K562 (cell line): ENCODE measurements at regions not wholly inside any gene's neighbourhood (a gene's known extent, or its start where the extent isn't known, plus 50 kb on each side); places are given as distances from the start of the nearest gene placed in this dataset.

Experiments
- ATAC-seq: fragments of 200-7000 bp; cut with Tn5 transposase; 3 replicates; pipeline ENCODE4 v1.9.1; 2020; ENCODE audit warnings: moderate library complexity
- BruUV-seq: library from RNA; stranded (reverse); fragments of 400-500 nt; replicated peaks from 2 replicates; lab custom pipeline; 2021; lab: Mats Ljungman, UMichigan
- CTCF ChIA-PET: fragments of 300-600 bp; formaldehyde crosslinking; extraction: SDS; loops from one replicate; lab custom pipeline; 2021; ENCODE audit warnings: low intra/inter-chr PET ratio; lab: Yijun Ruan, JAX
- POLR2A ChIA-PET: fragments of 300-600, 350-650 bp; sonication (Branson Sonifier 250); formaldehyde crosslinking; extraction: SDS; loops from one replicate; lab custom pipeline; 2021; ENCODE audit warnings: antibody characterized with exemption, inconsistent platforms; lab: Yijun Ruan, JAX
- DNase-seq, 4 experiments: peaks; one replicate each; pipeline versions ENCODE4 v3.0.0 to v3.0.0-alpha.2; 2011 to 2018; ENCODE audit warnings: low spot score in 3 of 4, mixed read lengths in 3 of 4; ENCODE audit errors: extremely low read depth in 1 of 4
- FAIRE-seq: peaks from 2 replicates; lab custom pipeline; 2011; peaks lifted over from hg19 to GRCh38; lab: Jason Lieb, UNC
- H2AFZ ChIP-seq: 2 replicates; pipeline ENCODE4 v1.6.0; 2011; ENCODE audit warnings: low read depth, low read length, control low read depth, inconsistent platforms
- H3K27ac ChIP-seq: fragments of 200-600 bp; 3 replicates; pipeline ENCODE4 v1.8.0; 2011; ENCODE audit warnings: low read depth, mild to moderate bottlenecking, control low read depth, inconsistent platforms, low read length, moderate library complexity, mixed read lengths; ENCODE audit errors: extremely low read depth
- H3K27me3 ChIP-seq, 2 experiments: fragments of 300-600 bp in 1 of 2; 2 replicates in 1 of 2; 3 replicates in 1 of 2; pipeline versions ENCODE4 v1.6.0 to v1.8.0; 2011; ENCODE audit warnings: inconsistent platforms in 2 of 2, low read length in 2 of 2, mild to moderate bottlenecking in 1 of 2, mixed read lengths in 1 of 2, moderate library complexity in 1 of 2; ENCODE audit not compliant: control insufficient read depth in 2 of 2, insufficient read depth in 2 of 2
- H3K36me3 ChIP-seq: fragments of 300-600 bp; 3 replicates; pipeline ENCODE4 v1.8.0; 2011; ENCODE audit warnings: mild to moderate bottlenecking, low read length, inconsistent platforms; ENCODE audit not compliant: control insufficient read depth, insufficient read depth
- H3K4me1 ChIP-seq, 2 experiments: fragments of 200-600 bp in 1 of 2; replicated peaks in 1 of 2; 2 replicates in 1 of 2; 3 replicates in 1 of 2; pipeline versions ENCODE4 v1.5.1 to v1.8.0; 2011; ENCODE audit warnings: inconsistent platforms in 2 of 2, low read length in 2 of 2, mild to moderate bottlenecking in 1 of 2, mixed read lengths in 1 of 2, moderate library complexity in 1 of 2; ENCODE audit not compliant: control insufficient read depth in 2 of 2, insufficient read depth in 2 of 2
- H3K4me2 ChIP-seq: 2 replicates; pipeline ENCODE4 v1.6.1; 2011; ENCODE audit warnings: low read length, control low read depth, inconsistent platforms, mixed read lengths; ENCODE audit not compliant: insufficient read depth
- H3K4me3 ChIP-seq: fragments of 200-600 bp; sonication (generic), shearing (Covaris generic); 2 replicates; pipeline ENCODE4 v1.5.1; 2016; ENCODE audit warnings: control low read depth, inconsistent platforms
- H3K79me2 ChIP-seq: fragments of 200-600 bp; 3 replicates; pipeline ENCODE4 v1.8.0; 2011; ENCODE audit warnings: low read length, inconsistent platforms; ENCODE audit not compliant: control insufficient read depth, insufficient read depth
- H3K9ac ChIP-seq, 2 experiments: 2 replicates each; pipeline versions ENCODE4 v1.6.0 to v1.6.1; 2011; ENCODE audit warnings: low read depth in 2 of 2, low read length in 2 of 2, control low read depth in 1 of 2, inconsistent platforms in 1 of 2, mild to moderate bottlenecking in 1 of 2, mixed read lengths in 1 of 2; ENCODE audit not compliant: insufficient read depth in 1 of 2
- H3K9me1 ChIP-seq: one replicate; pipeline ENCODE4 v1.6.0; 2011; ENCODE audit warnings: inconsistent platforms, mild to moderate bottlenecking, low read length, moderate library complexity; ENCODE audit not compliant: control insufficient read depth, insufficient read depth
- H3K9me3 ChIP-seq: replicated peaks from 2 replicates; pipeline ENCODE4 v1.5.1; 2011; ENCODE audit warnings: low read depth, low read length, inconsistent platforms; ENCODE audit not compliant: control insufficient read depth, insufficient read depth
- H4K20me1 ChIP-seq: replicated peaks from 2 replicates; pipeline ENCODE4 v1.6.1; 2011; ENCODE audit warnings: low read length, inconsistent platforms, mixed read lengths; ENCODE audit not compliant: control insufficient read depth, insufficient read depth
- FOS ChIP-seq: IDR thresholded peaks from 3 replicates; pipeline ENCODE4 v1.6.1; 2011; ENCODE audit not compliant: insufficient read length; ENCODE audit errors: extremely low read depth
- HDAC1 ChIP-seq, 2 experiments: fragments of 450-650 bp; IDR thresholded peaks; 2 replicates each; pipeline ENCODE4 v1.6.1; 2016 to 2017; ENCODE audit warnings: inconsistent platforms in 1 of 2, mild to moderate bottlenecking in 1 of 2, moderate library complexity in 1 of 2
- HNRNPLL ChIP-seq: fragments of 200-400 bp; formaldehyde crosslinking; IDR thresholded peaks from 2 replicates; pipeline ENCODE4 v1.6.1; 2017; ENCODE audit warnings: low read length, low read depth, mild to moderate bottlenecking; ENCODE audit not compliant: poor library complexity, severe bottlenecking
- KHSRP ChIP-seq: fragments of 450-650 bp; IDR thresholded peaks from 2 replicates; pipeline ENCODE4 v1.6.1; 2017
- NR3C1 ChIP-seq: sonication (generic); formaldehyde crosslinking; IDR thresholded peaks from 2 replicates; pipeline ENCODE4 v1.8.1; 2022; ENCODE audit warnings: missing genetic modification reagents
- RB1 ChIP-seq: fragments of 450-650 bp; IDR thresholded peaks from 2 replicates; pipeline ENCODE4 v1.6.1; 2017; ENCODE audit warnings: low read depth, mild to moderate bottlenecking
- RHOXF2B ChIP-seq: fragments of 250-450 bp; sonication (Bioruptor Pico); conservative IDR thresholded peaks from 2 replicates; pipeline ENCODE4 v1.5.1; 2021
- ZFP30 ChIP-seq: fragments of 250-450 bp; sonication (Bioruptor Pico); IDR thresholded peaks from 2 replicates; pipeline ENCODE4 v1.8.0; 2022; ENCODE audit warnings: moderate library complexity, mild to moderate bottlenecking, inconsistent platforms, borderline replicate concordance
- ZNF121 ChIP-seq: sonication (generic); formaldehyde crosslinking; conservative IDR thresholded peaks from 2 replicates; pipeline ENCODE4 v1.8.0; 2022; ENCODE audit warnings: missing genetic modification reagents
- ZNF239 ChIP-seq: fragments of 250-450 bp; sonication (Bioruptor Pico); IDR thresholded peaks from 2 replicates; pipeline ENCODE4 v1.4.0; 2020; ENCODE audit warnings: mild to moderate bottlenecking
- ZNF24 ChIP-seq: fragments of 450-650 bp; IDR thresholded peaks from 2 replicates; pipeline ENCODE4 v1.6.1; 2016
- ZNF3 ChIP-seq: fragments of 250-450 bp; sonication (Bioruptor Pico); IDR thresholded peaks from 2 replicates; pipeline ENCODE4 v1.5.0; 2021; ENCODE audit warnings: mild to moderate bottlenecking, moderate library complexity
- ZNF354B ChIP-seq: fragments of 250-450 bp; sonication (Bioruptor Pico); IDR thresholded peaks from 2 replicates; pipeline ENCODE4 v1.4.0; 2020
- ZNF76 ChIP-seq: fragments of 250-450 bp; sonication (Bioruptor Pico); IDR thresholded peaks from 2 replicates; pipeline ENCODE4 v1.4.0; 2020; ENCODE audit warnings: mild to moderate bottlenecking, moderate library complexity, borderline replicate concordance
- WGBS: fragments of 100-300 bp; shearing (Covaris generic); methylation state at CpG from one replicate; pipeline ENCODE4 v1.1.6; 2016; ENCODE audit warnings: low coverage, mixed read lengths; ENCODE audit not compliant: insufficient coverage; ENCODE audit errors: missing lambda C conversion rate; 5-methylcytosine and 5-hydroxymethylcytosine counted together
- in situ Hi-C: fragments of 300-500 bp; cut with MboI; formaldehyde crosslinking; loops from 4 replicates; pipeline ENCODE4 v1.15.0; 2018; ENCODE audit warnings: inconsistent platforms, mixed read lengths
- intact Hi-C: fragments of 100-400 bp; cut with micrococcal nuclease; formaldehyde crosslinking; loops from 2 replicates; pipeline ENCODE4 v1.14.2; 2022
- TF ChIP-seq, protein P1 (sequence below): fragments of 200-400 bp; formaldehyde crosslinking; IDR thresholded peaks from 2 replicates; pipeline ENCODE4 v1.6.1; 2017; ENCODE audit warnings: mild to moderate bottlenecking, low read depth, low read length, moderate library complexity
- TF ChIP-seq, protein P2 (sequence below), 2 experiments: fragments of 450-650 bp in 1 of 2; IDR thresholded peaks; 2 replicates each; pipeline ENCODE4 v1.6.1; 2011 to 2017; ENCODE audit warnings: low read depth in 2 of 2, antibody characterized with exemption in 1 of 2, borderline replicate concordance in 1 of 2, low read length in 1 of 2, mild to moderate bottlenecking in 1 of 2, mixed read lengths in 1 of 2; ENCODE audit not compliant: control insufficient read depth in 1 of 2
- TF ChIP-seq, protein P3 (sequence below), 2 experiments: fragments of 200-800 bp in 1 of 2; sonication (Bioruptor generic) in 1 of 2; sonication (generic) in 1 of 2; formaldehyde crosslinking in 1 of 2; IDR thresholded peaks in 1 of 2; conservative IDR thresholded peaks in 1 of 2; 2 replicates each; pipeline versions ENCODE4 v1.5.0 to v1.6.1; 2016 to 2020; ENCODE audit warnings: missing compliant biosample characterization in 1 of 2, missing genetic modification characterization in 1 of 2, missing genetic modification reagents in 1 of 2

DNA sequence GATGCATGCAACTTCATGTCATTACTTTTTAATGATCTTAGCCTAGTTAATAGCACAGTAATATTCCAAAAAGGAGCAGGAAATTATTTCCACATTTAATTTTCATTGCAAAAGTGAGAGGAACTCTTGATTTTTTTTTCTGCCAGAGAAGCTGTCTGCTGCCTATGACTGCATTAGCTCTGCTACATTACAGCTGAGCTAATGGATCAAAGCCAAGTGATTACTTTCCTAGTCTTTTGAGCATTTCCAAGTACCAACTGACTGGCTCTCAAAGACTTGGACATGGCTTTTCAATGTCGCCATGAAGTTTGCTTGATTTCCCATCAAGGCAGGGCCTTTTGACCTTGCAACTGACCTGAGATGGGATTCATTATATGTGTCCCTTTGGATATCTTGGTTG is 356.6 kb upstream of the XYLT1 start:
- Histone ChIP-seq H3K4me2 (no peak overlapping the region), H4K20me1 (no peaks in the 10 kb centered on the region), H3K27me3 (no peaks in the 10 kb centered on the region), H3K9ac (no peak overlapping the region)
- FAIRE-seq: no peak
- TF ChIP-seq, protein P1, sequence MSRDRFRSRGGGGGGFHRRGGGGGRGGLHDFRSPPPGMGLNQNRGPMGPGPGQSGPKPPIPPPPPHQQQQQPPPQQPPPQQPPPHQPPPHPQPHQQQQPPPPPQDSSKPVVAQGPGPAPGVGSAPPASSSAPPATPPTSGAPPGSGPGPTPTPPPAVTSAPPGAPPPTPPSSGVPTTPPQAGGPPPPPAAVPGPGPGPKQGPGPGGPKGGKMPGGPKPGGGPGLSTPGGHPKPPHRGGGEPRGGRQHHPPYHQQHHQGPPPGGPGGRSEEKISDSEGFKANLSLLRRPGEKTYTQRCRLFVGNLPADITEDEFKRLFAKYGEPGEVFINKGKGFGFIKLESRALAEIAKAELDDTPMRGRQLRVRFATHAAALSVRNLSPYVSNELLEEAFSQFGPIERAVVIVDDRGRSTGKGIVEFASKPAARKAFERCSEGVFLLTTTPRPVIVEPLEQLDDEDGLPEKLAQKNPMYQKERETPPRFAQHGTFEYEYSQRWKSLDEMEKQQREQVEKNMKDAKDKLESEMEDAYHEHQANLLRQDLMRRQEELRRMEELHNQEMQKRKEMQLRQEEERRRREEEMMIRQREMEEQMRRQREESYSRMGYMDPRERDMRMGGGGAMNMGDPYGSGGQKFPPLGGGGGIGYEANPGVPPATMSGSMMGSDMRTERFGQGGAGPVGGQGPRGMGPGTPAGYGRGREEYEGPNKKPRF: no peak
- TF ChIP-seq ZNF239 (CRISPR knock-in tag) (no peak), ZFP30 (CRISPR knock-in tag) (no peak), ZNF354B (CRISPR knock-in tag) (no peak), ZNF3 (CRISPR knock-in tag) (no peak), RB1 (no peak), ZNF121 (CRISPR knock-in tag) (no peak), ZNF24 (no peak), FOS (no peak), ZNF76 (no peak), HNRNPLL (no peak), RHOXF2B (no peak), HDAC1 (IDR thresholded peaks at IDR 0.05) (no peak), NR3C1 (CRISPR knock-in tag) (no peak), KHSRP (no peak)
- TF ChIP-seq, protein P2, sequence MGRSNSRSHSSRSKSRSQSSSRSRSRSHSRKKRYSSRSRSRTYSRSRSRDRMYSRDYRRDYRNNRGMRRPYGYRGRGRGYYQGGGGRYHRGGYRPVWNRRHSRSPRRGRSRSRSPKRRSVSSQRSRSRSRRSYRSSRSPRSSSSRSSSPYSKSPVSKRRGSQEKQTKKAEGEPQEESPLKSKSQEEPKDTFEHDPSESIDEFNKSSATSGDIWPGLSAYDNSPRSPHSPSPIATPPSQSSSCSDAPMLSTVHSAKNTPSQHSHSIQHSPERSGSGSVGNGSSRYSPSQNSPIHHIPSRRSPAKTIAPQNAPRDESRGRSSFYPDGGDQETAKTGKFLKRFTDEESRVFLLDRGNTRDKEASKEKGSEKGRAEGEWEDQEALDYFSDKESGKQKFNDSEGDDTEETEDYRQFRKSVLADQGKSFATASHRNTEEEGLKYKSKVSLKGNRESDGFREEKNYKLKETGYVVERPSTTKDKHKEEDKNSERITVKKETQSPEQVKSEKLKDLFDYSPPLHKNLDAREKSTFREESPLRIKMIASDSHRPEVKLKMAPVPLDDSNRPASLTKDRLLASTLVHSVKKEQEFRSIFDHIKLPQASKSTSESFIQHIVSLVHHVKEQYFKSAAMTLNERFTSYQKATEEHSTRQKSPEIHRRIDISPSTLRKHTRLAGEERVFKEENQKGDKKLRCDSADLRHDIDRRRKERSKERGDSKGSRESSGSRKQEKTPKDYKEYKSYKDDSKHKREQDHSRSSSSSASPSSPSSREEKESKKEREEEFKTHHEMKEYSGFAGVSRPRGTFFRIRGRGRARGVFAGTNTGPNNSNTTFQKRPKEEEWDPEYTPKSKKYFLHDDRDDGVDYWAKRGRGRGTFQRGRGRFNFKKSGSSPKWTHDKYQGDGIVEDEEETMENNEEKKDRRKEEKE (IDR thresholded peaks at IDR 0.05; ENCODE audit: borderline replicate concordance in 1 of 2, control insufficient read depth in 1 of 2, low read depth in 2 of 2, low read length in 1 of 2): no peak
- TF ChIP-seq, protein P3, sequence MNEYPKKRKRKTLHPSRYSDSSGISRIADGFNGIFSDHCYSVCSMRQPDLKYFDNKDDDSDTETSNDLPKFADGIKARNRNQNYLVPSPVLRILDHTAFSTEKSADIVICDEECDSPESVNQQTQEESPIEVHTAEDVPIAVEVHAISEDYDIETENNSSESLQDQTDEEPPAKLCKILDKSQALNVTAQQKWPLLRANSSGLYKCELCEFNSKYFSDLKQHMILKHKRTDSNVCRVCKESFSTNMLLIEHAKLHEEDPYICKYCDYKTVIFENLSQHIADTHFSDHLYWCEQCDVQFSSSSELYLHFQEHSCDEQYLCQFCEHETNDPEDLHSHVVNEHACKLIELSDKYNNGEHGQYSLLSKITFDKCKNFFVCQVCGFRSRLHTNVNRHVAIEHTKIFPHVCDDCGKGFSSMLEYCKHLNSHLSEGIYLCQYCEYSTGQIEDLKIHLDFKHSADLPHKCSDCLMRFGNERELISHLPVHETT (CRISPR knock-in tag; conservative IDR thresholded peaks at IDR 0.05 in 1 of 2, IDR thresholded peaks at IDR 0.05 in 1 of 2): no peak
- TF ChIP-seq, all 486 proteins: peak for 0
- no TSS peak for BruUV-seq
- in situ Hi-C loops: no loop called here
- Histone ChIP-seq H3K36me3 (no peaks in the 10 kb centered on the region), H3K27ac (no peak overlapping the region), H3K4me3 (no peak overlapping the region), H2AFZ (no peak overlapping the region), H3K4me1 (peaks cover 3 to 5% of the 10 kb centered on the region in 2 experiments; a peak in 2 of 5 replicates), H3K9me1 (no peaks in the 10 kb centered on the region), H3K9me3 (no peaks in the 10 kb centered on the region), H3K79me2 (no peaks in the 10 kb centered on the region)
- CTCF ChIA-PET: no interaction called here
- no peak for ATAC-seq
- no peak for DNase-seq
- intact Hi-C loops: no loop called here
- WGBS: 27% methylated on average over 1 of the region's 1 CpG
- POLR2A ChIA-PET: no interaction called here
